ENCODE measurements at regions not wholly inside any gene's neighbourhood (a gene's known extent, or its start where the extent isn't known, plus 50 kb on each side); places are given as distances from the start of the nearest gene placed in this dataset.

- no peak for DNase-seq
Observed at GRCh38 chr15:91476861-91477260, 376.6 kb upstream of the SLCO3A1 start.

- no peak for DNase-seq
Observed at GRCh38 chr15:91478717-91479191, 374.8 kb upstream of the SLCO3A1 start.

- no peak for DNase-seq
Observed at GRCh38 chr15:91480426-91480825, 373.1 kb upstream of the SLCO3A1 start.

GRCh38 chr15:91482799-91483198, 370.7 kb upstream of the SLCO3A1 start:
- DNase-seq = no peak

GRCh38 chr15:91484141-91484540, 369.4 kb upstream of the SLCO3A1 start:
- no peak for DNase-seq

GRCh38 chr15:91488452-91488851, 365.1 kb upstream of the SLCO3A1 start:
- DNase-seq = no peak

- DNase-seq = no peak
Observed at GRCh38 chr15:91490211-91490610, 363.3 kb upstream of the SLCO3A1 start.

GRCh38 chr15:91491101-91491950, 362.2 kb upstream of the SLCO3A1 start:
- no peak for DNase-seq

GRCh38 chr15:91496754-91497691, 356.5 kb upstream of the SLCO3A1 start:
- no peak for DNase-seq

GRCh38 chr15:91498046-91498748, 355.3 kb upstream of the SLCO3A1 start:
- no peak for DNase-seq

- DNase-seq = no peak
Observed at GRCh38 chr15:91498749-91499062, 354.8 kb upstream of the SLCO3A1 start.

GRCh38 chr15:91499774-91500383, 353.6 kb upstream of the SLCO3A1 start:
- no peak for DNase-seq

GRCh38 chr15:91508633-91509032, 344.9 kb upstream of the SLCO3A1 start:
- no peak for DNase-seq

- no peak for DNase-seq
Observed at GRCh38 chr15:91514147-91514546, 339.4 kb upstream of the SLCO3A1 start.

- DNase-seq = no peak
Observed at GRCh38 chr15:91515188-91515754, 338.2 kb upstream of the SLCO3A1 start.

- no peak for DNase-seq
Observed at GRCh38 chr15:91516866-91517265, 336.6 kb upstream of the SLCO3A1 start.

GRCh38 chr15:91517491-91518200, 335.9 kb upstream of the SLCO3A1 start:
- no peak for DNase-seq

GRCh38 chr15:91520850-91521249, 332.7 kb upstream of the SLCO3A1 start:
- no peak for DNase-seq

GRCh38 chr15:91521548-91521947, 332.0 kb upstream of the SLCO3A1 start:
- DNase-seq = no peak

GRCh38 chr15:91521996-91522395, 331.5 kb upstream of the SLCO3A1 start:
- no peak for DNase-seq
